ENCODE measurements at regions not wholly inside any gene's neighbourhood (a gene's known extent, or its start where the extent isn't known, plus 50 kb on each side); places are given as distances from the start of the nearest gene placed in this dataset.

- TF ChIP-seq POLR2A (IDR thresholded peaks at IDR 0.05) (no peak), CTCF (IDR thresholded peaks at IDR 0.05) (no peak), POLR2AphosphoS5 (IDR thresholded peaks at IDR 0.05) (no peak)
- Histone ChIP-seq H3K27me3 (replicated peaks; ENCODE audit: insufficient read depth) (no peaks in the 10 kb centered on the region), H3K4me1 (replicated peaks) (no peaks in the 10 kb centered on the region), H3K4me3 (no peak overlapping the region), H3K27ac (no peak overlapping the region), H3K9me3 (no peaks in the 10 kb centered on the region), H3K36me3 (no peaks in the 10 kb centered on the region)
- intact Hi-C loops (cut with DNase I): no loop called here
- no peak for DNase-seq (ENCODE audit: low spot score)
- WGBS: 69% methylated on average over 1 of the region's 1 CpG
These were observed 170.9 kb upstream of the GRIA3 start for GRCh38 chrX:123013141-123013540.

- no peaks in the 10 kb centered on the region for H3K36me3 ChIP-seq
- H3K27me3 ChIP-seq (replicated peaks; ENCODE audit: insufficient read depth): no peaks in the 10 kb centered on the region
- H3K4me3 ChIP-seq: no peak overlapping the region
- no peak overlapping the region for H3K27ac ChIP-seq
- intact Hi-C loops (cut with DNase I): no loop called here
- 32% methylated on average over 3 of the region's 3 CpGs for WGBS
- no peak for DNase-seq (ENCODE audit: low spot score)
- no peak for TF ChIP-seq POLR2AphosphoS5 (IDR thresholded peaks at IDR 0.05)
- H3K4me1 ChIP-seq (replicated peaks): no peaks in the 10 kb centered on the region
- no peaks in the 10 kb centered on the region for H3K9me3 ChIP-seq
These were observed 147.7 kb upstream of the GRIA3 start for GRCh38 chrX:123036401-123036800.

- H3K27ac ChIP-seq: no peak overlapping the region
- no peaks in the 10 kb centered on the region for H3K27me3 ChIP-seq (replicated peaks; ENCODE audit: insufficient read depth)
- H3K9me3 ChIP-seq: no peaks in the 10 kb centered on the region
- intact Hi-C loops (cut with DNase I): no loop called here
- TF ChIP-seq CTCF (IDR thresholded peaks at IDR 0.05): no peak
- TF ChIP-seq POLR2AphosphoS5 (IDR thresholded peaks at IDR 0.05): no peak
- TF ChIP-seq POLR2A (IDR thresholded peaks at IDR 0.05): no peak
- WGBS: 43% methylated on average over 3 of the region's 3 CpGs
- no peaks in the 10 kb centered on the region for H3K36me3 ChIP-seq
- no peak for DNase-seq (ENCODE audit: low spot score)
- no peak overlapping the region for H3K4me3 ChIP-seq
- no peaks in the 10 kb centered on the region for H3K4me1 ChIP-seq (replicated peaks)
These were observed 134.9 kb upstream of the GRIA3 start for GRCh38 chrX:123049071-123049625.

- no peak for DNase-seq (ENCODE audit: low spot score)
- TF ChIP-seq CTCF (IDR thresholded peaks at IDR 0.05) (no peak), POLR2A (IDR thresholded peaks at IDR 0.05) (no peak), POLR2AphosphoS5 (IDR thresholded peaks at IDR 0.05) (no peak)
- Histone ChIP-seq H3K36me3 (no peaks in the 10 kb centered on the region), H3K9me3 (no peaks in the 10 kb centered on the region), H3K4me1 (replicated peaks) (no peaks in the 10 kb centered on the region), H3K27me3 (replicated peaks; ENCODE audit: insufficient read depth) (no peaks in the 10 kb centered on the region), H3K4me3 (no peak overlapping the region), H3K27ac (no peak overlapping the region)
- intact Hi-C loops (cut with DNase I): no loop called here
These were observed 123.1 kb upstream of the GRIA3 start for GRCh38 chrX:123060986-123061385.

- TF ChIP-seq POLR2AphosphoS5 (IDR thresholded peaks at IDR 0.05) (no peak), POLR2A (IDR thresholded peaks at IDR 0.05) (no peak), CTCF (IDR thresholded peaks at IDR 0.05) (no peak)
- no peak overlapping the region for H3K4me3 ChIP-seq
- no peaks in the 10 kb centered on the region for H3K36me3 ChIP-seq
- no peaks in the 10 kb centered on the region for H3K27me3 ChIP-seq (replicated peaks; ENCODE audit: insufficient read depth)
- intact Hi-C loops (cut with DNase I): no loop called here
- no peaks in the 10 kb centered on the region for H3K4me1 ChIP-seq (replicated peaks)
- no peak for DNase-seq (ENCODE audit: low spot score)
- no peaks in the 10 kb centered on the region for H3K9me3 ChIP-seq
- no peak overlapping the region for H3K27ac ChIP-seq
These were observed 120.0 kb upstream of the GRIA3 start for GRCh38 chrX:123064053-123064452.

Measured in prostate gland (tissue), 2 donors.